GM23338 (cell line): ENCODE measurements at regions not wholly inside any gene's neighbourhood (a gene's known extent, or its start where the extent isn't known, plus 50 kb on each side); places are given as distances from the start of the nearest gene placed in this dataset.

Experiments
- ATAC-seq: fragments of 200-7000 bp; cut with Tn5 transposase; 3 replicates; pipeline ENCODE4 v1.9.1; 2020
- DNase-seq: peaks from one replicate; pipeline ENCODE4 v3.0.0-alpha.2; 2015; ENCODE audit warnings: low spot score
- H2AFZ ChIP-seq: fragments of 200-600 bp; sonication (generic); 2 replicates; pipeline ENCODE4 v1.8.0; 2016; ENCODE audit warnings: antibody characterized with exemption, mild to moderate bottlenecking, moderate library complexity
- H3F3A ChIP-seq: fragments of 200-600 bp; sonication (generic); replicated peaks from 2 replicates; pipeline ENCODE4 v1.8.0; 2017; ENCODE audit warnings: antibody characterized with exemption, mixed run types, low read depth
- H3K27ac ChIP-seq: fragments of 200-600 bp; sonication (generic); 2 replicates; pipeline ENCODE4 v1.6.1; 2016; ENCODE audit warnings: low read depth
- H3K27me3 ChIP-seq: fragments of 200-600 bp; sonication (generic); 2 replicates; pipeline ENCODE4 v1.8.0; 2016; ENCODE audit warnings: mild to moderate bottlenecking, mixed run types, moderate library complexity; ENCODE audit not compliant: insufficient read depth
- H3K36me3 ChIP-seq: fragments of 200-600 bp; sonication (generic); 2 replicates; pipeline ENCODE4 v1.8.0; 2016; ENCODE audit warnings: mild to moderate bottlenecking; ENCODE audit not compliant: insufficient read depth
- H3K4me1 ChIP-seq: fragments of 200-600 bp; sonication (generic); 2 replicates; pipeline ENCODE4 v1.8.0; 2016; ENCODE audit warnings: mild to moderate bottlenecking, moderate library complexity; ENCODE audit not compliant: insufficient read depth
- H3K4me2 ChIP-seq: fragments of 200-600 bp; sonication (generic); 2 replicates; pipeline ENCODE4 v1.7.1; 2017; ENCODE audit warnings: mixed run types
- H3K4me3 ChIP-seq: fragments of 200-600 bp; sonication (generic); 2 replicates; pipeline ENCODE4 v1.6.1; 2016; ENCODE audit warnings: mixed run types
- H3K79me2 ChIP-seq: fragments of 200-600 bp; sonication (generic); replicated peaks from 2 replicates; pipeline ENCODE4 v1.8.0; 2017; ENCODE audit warnings: mild to moderate bottlenecking; ENCODE audit not compliant: insufficient read depth
- H3K9me2 ChIP-seq: fragments of 200-600 bp; sonication (generic); 2 replicates; pipeline ENCODE4 v1.8.0; 2017; ENCODE audit not compliant: insufficient read depth
- H4K20me1 ChIP-seq: fragments of 200-600 bp; sonication (generic); replicated peaks from 2 replicates; pipeline ENCODE4 v1.8.0; 2017; ENCODE audit warnings: mild to moderate bottlenecking; ENCODE audit not compliant: insufficient read depth
- H3K27ac Mint-ChIP-seq: 2 replicates; pipeline ENCODE4 v1.8.0; 2020; ENCODE audit warnings: inconsistent platforms, mild to moderate bottlenecking, moderate library complexity, mixed read lengths
- H3K27me3 Mint-ChIP-seq: 3 replicates; pipeline ENCODE4 v1.8.0; 2022; ENCODE audit warnings: low read depth, mild to moderate bottlenecking, moderate library complexity, mixed read lengths, inconsistent platforms; ENCODE audit not compliant: insufficient read depth, poor library complexity
- H3K36me3 Mint-ChIP-seq: 3 replicates; pipeline ENCODE4 v1.8.0; 2021; ENCODE audit warnings: low read depth, mild to moderate bottlenecking, inconsistent platforms, moderate library complexity, mixed read lengths
- H3K4me1 Mint-ChIP-seq: 3 replicates; pipeline ENCODE4 v1.8.0; 2020; ENCODE audit warnings: mild to moderate bottlenecking, inconsistent platforms, mixed read lengths
- H3K4me3 Mint-ChIP-seq: 3 replicates; pipeline ENCODE4 v1.8.0; 2021; ENCODE audit warnings: moderate library complexity, mild to moderate bottlenecking, inconsistent platforms, mixed read lengths
- H3K9me3 Mint-ChIP-seq: 3 replicates; pipeline ENCODE4 v1.8.0; 2020; ENCODE audit warnings: moderate library complexity, mild to moderate bottlenecking, inconsistent platforms, mixed read lengths
- CREB1 ChIP-seq: fragments of 250-450 bp; sonication (Bioruptor Pico); IDR thresholded peaks from 2 replicates; pipeline ENCODE4 v1.5.0; 2020; ENCODE audit warnings: low read depth, mild to moderate bottlenecking, moderate library complexity
- EZH2 ChIP-seq: fragments of 200-600 bp; sonication (generic); IDR thresholded peaks from one replicate; pipeline ENCODE4 v1.8.0; 2017; ENCODE audit warnings: antibody characterized with exemption, mild to moderate bottlenecking, low read depth; ENCODE audit not compliant: unreplicated experiment
- EZH2phosphoT487 ChIP-seq: fragments of 200-600 bp; sonication (generic); IDR thresholded peaks from one replicate; pipeline ENCODE4 v1.8.1; 2018; ENCODE audit warnings: antibody characterized with exemption; ENCODE audit not compliant: unreplicated experiment
- STAT1 ChIP-seq: IDR thresholded peaks from one replicate; pipeline ENCODE4 v1.6.1; 2016; ENCODE audit warnings: antibody characterized with exemption; ENCODE audit not compliant: unreplicated experiment
- ZNF114 ChIP-seq: fragments of 250-450 bp; sonication (Bioruptor Pico); IDR thresholded peaks from 2 replicates; pipeline ENCODE4 v1.5.0; 2020; ENCODE audit warnings: mild to moderate bottlenecking, moderate library complexity
- ZNF331 ChIP-seq: fragments of 250-450 bp; sonication (Bioruptor Pico); IDR thresholded peaks from 2 replicates; pipeline ENCODE4 v1.5.0; 2020; ENCODE audit warnings: low read depth, mild to moderate bottlenecking, moderate library complexity
- TF ChIP-seq, protein P1 (sequence below): fragments of 250-450 bp; sonication (Bioruptor Pico); IDR thresholded peaks from 2 replicates; pipeline ENCODE4 v1.5.0; 2020; ENCODE audit warnings: mild to moderate bottlenecking, moderate library complexity
- TF ChIP-seq, protein P2 (sequence below), 2 experiments: fragments of 200-600 bp in 1 of 2; sonication (generic) in 1 of 2; conservative IDR thresholded peaks; 2 replicates each; pipeline versions ENCODE4 v1.5.1 to v1.6.1; 2016 to 2017; ENCODE audit warnings: antibody characterized with exemption in 2 of 2, low read depth in 2 of 2, mild to moderate bottlenecking in 2 of 2, moderate library complexity in 1 of 2
- TF ChIP-seq, protein P3 (sequence below): IDR thresholded peaks from 2 replicates; pipeline ENCODE4 v1.6.1; 2016; ENCODE audit warnings: antibody characterized with exemption

DNA sequence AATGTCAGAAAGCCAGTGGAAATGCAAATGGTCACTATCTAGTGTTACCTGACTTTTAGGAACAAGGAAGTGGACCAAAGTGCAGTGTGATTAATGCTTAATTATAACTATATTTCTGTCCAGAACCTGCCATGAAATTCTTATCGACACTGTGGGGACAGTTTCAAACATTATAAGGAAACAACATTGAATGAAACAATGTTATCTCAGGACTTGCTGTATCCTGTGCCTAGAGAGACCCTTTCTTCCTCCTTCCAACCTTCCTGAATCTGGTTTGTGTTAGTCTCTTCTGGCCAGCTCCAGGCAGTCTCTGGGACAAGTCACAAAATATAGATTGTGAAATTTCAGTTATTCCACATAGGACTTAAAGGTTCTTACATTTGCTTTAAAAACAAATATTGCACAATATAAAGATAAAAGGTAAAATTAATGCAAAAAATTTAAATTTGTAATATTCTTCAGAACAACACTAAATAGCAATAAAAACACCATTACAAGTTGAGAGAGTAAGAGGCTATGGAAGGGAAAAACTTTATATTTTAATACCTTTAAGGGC lies 203.4 kb downstream of the ZNF674 start (continued):
- TF ChIP-seq ZNF331 (CRISPR knock-in tag) (no peak), EZH2 (no peak), CREB1 (CRISPR knock-in tag) (no peak), EZH2phosphoT487 (no peak)

DNA sequence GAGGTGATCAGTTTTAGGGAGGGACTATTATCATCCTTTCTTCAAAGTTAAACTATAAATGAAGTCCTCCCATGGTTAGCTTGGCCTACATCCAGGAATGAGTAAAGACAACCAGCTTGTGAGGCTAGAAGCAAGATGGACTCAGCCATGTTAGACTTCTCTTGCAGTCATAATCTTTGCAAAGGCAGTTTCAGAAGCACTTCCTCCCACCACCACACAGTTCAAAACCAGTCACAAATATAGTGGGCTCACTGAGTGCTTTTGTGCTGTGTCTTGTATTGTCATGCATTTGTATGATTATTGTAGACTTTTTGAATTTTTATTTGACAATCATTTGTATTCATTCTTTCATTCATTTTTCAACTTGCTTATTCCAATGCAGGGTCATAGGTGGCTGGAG lies 204.5 kb downstream of the ZNF674 start:
- Histone ChIP-seq H3K27me3 (no peaks in the 10 kb centered on the region), H2AFZ (no peak overlapping the region), H4K20me1 (no peaks in the 10 kb centered on the region), H3K27ac (no peak overlapping the region), H3K36me3 (no peaks in the 10 kb centered on the region), H3K4me3 (no peak overlapping the region), H3K4me2 (no peak overlapping the region), H3K79me2 (no peaks in the 10 kb centered on the region), H3K9me2 (no peaks in the 10 kb centered on the region), H3K4me1 (peaks cover 16% of the 10 kb centered on the region), H3F3A (no peaks in the 10 kb centered on the region)
- TF ChIP-seq, protein P1, sequence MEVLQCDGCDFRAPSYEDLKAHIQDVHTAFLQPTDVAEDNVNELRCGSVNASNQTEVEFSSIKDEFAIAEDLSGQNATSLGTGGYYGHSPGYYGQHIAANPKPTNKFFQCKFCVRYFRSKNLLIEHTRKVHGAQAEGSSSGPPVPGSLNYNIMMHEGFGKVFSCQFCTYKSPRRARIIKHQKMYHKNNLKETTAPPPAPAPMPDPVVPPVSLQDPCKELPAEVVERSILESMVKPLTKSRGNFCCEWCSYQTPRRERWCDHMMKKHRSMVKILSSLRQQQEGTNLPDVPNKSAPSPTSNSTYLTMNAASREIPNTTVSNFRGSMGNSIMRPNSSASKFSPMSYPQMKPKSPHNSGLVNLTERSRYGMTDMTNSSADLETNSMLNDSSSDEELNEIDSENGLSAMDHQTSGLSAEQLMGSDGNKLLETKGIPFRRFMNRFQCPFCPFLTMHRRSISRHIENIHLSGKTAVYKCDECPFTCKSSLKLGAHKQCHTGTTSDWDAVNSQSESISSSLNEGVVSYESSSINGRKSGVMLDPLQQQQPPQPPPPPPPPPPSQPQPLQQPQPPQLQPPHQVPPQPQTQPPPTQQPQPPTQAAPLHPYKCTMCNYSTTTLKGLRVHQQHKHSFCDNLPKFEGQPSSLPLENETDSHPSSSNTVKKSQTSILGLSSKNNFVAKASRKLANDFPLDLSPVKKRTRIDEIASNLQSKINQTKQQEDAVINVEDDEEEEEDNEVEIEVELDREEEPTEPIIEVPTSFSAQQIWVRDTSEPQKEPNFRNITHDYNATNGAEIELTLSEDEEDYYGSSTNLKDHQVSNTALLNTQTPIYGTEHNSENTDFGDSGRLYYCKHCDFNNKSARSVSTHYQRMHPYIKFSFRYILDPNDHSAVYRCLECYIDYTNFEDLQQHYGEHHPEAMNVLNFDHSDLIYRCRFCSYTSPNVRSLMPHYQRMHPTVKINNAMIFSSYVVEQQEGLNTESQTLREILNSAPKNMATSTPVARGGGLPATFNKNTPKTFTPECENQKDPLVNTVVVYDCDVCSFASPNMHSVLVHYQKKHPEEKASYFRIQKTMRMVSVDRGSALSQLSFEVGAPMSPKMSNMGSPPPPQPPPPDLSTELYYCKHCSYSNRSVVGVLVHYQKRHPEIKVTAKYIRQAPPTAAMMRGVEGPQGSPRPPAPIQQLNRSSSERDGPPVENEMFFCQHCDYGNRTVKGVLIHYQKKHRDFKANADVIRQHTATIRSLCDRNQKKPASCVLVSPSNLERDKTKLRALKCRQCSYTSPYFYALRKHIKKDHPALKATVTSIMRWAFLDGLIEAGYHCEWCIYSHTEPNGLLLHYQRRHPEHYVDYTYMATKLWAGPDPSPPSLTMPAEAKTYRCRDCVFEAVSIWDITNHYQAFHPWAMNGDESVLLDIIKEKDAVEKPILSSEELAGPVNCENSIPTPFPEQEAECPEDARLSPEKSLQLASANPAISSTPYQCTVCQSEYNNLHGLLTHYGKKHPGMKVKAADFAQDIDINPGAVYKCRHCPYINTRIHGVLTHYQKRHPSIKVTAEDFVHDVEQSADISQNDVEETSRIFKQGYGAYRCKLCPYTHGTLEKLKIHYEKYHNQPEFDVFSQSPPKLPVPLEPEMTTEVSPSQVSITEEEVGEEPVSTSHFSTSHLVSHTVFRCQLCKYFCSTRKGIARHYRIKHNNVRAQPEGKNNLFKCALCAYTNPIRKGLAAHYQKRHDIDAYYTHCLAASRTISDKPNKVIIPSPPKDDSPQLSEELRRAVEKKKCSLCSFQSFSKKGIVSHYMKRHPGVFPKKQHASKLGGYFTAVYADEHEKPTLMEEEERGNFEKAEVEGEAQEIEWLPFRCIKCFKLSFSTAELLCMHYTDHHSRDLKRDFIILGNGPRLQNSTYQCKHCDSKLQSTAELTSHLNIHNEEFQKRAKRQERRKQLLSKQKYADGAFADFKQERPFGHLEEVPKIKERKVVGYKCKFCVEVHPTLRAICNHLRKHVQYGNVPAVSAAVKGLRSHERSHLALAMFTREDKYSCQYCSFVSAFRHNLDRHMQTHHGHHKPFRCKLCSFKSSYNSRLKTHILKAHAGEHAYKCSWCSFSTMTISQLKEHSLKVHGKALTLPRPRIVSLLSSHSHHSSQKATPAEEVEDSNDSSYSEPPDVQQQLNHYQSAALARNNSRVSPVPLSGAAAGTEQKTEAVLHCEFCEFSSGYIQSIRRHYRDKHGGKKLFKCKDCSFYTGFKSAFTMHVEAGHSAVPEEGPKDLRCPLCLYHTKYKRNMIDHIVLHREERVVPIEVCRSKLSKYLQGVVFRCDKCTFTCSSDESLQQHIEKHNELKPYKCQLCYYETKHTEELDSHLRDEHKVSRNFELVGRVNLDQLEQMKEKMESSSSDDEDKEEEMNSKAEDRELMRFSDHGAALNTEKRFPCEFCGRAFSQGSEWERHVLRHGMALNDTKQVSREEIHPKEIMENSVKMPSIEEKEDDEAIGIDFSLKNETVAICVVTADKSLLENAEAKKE: no peak
- TF ChIP-seq, protein P2, sequence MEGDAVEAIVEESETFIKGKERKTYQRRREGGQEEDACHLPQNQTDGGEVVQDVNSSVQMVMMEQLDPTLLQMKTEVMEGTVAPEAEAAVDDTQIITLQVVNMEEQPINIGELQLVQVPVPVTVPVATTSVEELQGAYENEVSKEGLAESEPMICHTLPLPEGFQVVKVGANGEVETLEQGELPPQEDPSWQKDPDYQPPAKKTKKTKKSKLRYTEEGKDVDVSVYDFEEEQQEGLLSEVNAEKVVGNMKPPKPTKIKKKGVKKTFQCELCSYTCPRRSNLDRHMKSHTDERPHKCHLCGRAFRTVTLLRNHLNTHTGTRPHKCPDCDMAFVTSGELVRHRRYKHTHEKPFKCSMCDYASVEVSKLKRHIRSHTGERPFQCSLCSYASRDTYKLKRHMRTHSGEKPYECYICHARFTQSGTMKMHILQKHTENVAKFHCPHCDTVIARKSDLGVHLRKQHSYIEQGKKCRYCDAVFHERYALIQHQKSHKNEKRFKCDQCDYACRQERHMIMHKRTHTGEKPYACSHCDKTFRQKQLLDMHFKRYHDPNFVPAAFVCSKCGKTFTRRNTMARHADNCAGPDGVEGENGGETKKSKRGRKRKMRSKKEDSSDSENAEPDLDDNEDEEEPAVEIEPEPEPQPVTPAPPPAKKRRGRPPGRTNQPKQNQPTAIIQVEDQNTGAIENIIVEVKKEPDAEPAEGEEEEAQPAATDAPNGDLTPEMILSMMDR (conservative IDR thresholded peaks at IDR 0.05; ENCODE audit: low read depth in 2 of 2): no peak
- no peak for TF ChIP-seq EZH2
- no peak for TF ChIP-seq ZNF331 (CRISPR knock-in tag)
- TF ChIP-seq, protein P3, sequence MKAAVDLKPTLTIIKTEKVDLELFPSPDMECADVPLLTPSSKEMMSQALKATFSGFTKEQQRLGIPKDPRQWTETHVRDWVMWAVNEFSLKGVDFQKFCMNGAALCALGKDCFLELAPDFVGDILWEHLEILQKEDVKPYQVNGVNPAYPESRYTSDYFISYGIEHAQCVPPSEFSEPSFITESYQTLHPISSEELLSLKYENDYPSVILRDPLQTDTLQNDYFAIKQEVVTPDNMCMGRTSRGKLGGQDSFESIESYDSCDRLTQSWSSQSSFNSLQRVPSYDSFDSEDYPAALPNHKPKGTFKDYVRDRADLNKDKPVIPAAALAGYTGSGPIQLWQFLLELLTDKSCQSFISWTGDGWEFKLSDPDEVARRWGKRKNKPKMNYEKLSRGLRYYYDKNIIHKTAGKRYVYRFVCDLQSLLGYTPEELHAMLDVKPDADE: no peak
- TF ChIP-seq ZNF114 (CRISPR knock-in tag): no peak
- no peak for TF ChIP-seq STAT1
- Mint-ChIP-seq H3K9me3 (no peaks in the 10 kb centered on the region), H3K27me3 (peaks cover 4% of the 10 kb centered on the region), H3K4me1 (peaks cover 16% of the 10 kb centered on the region), H3K27ac (no peak overlapping the region), H3K36me3 (no peaks in the 10 kb centered on the region), H3K4me3 (no peak overlapping the region)
- no peak for DNase-seq
- no peak for ATAC-seq
